G401 (cell line): ENCODE measurements at regions not wholly inside any gene's neighbourhood (a gene's known extent, or its start where the extent isn't known, plus 50 kb on each side); places are given as distances from the start of the nearest gene placed in this dataset.

Source experiments
- DNase-seq: peaks from one replicate; pipeline ENCODE4 v3.0.0-alpha.2; 2015; ENCODE audit warnings: low spot score
- in situ Hi-C: cut with HindIII; loops from 2 replicates; pipeline ENCODE4 v1.10.0; 2016; ENCODE audit warnings: low sequenced_read_pairs, mixed read lengths

GRCh38 chr3:103729547-103729946 lies 1294.7 kb downstream of the ZPLD1 start:
- in situ Hi-C loops: no loop called here
- DNase-seq: no peak

GRCh38 chr3:103730744-103731143 lies 1295.9 kb downstream of the ZPLD1 start:
- DNase-seq: no peak
- in situ Hi-C loops: no loop called here

GRCh38 chr3:103752986-103753385 lies 1318.2 kb downstream of the ZPLD1 start:
- DNase-seq: no peak
- in situ Hi-C loops: no loop called here

- in situ Hi-C loops: no loop called here
- no peak for DNase-seq
Measured at GRCh38 chr3:103767635-103768034, 1332.8 kb downstream of the ZPLD1 start.

- in situ Hi-C loops: no loop called here
- no peak for DNase-seq
Measured at GRCh38 chr3:103785017-103785416, 1350.2 kb downstream of the ZPLD1 start.

GRCh38 chr3:103785537-103785936 lies 1350.7 kb downstream of the ZPLD1 start:
- no peak for DNase-seq
- in situ Hi-C loops: no loop called here

DNA sequence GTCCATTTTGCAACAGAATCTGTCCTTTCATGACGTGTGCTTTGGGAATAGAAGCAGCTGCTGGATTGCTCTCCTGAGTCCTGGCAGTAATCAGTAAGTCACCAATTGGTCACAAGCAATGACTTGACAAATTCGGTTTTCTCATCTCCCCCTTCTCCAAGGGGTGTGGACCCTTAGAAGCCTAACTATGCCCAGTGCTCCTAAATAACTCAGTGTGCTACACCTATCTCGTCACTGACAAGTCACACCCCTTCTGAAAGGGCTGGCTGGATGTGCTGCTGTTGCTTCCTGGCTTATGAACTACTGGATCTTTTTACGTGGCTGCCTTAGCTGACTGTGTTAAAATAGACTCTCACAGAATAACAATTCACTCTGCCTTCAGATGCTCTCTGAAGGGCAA lies 1351.5 kb downstream of the ZPLD1 start:
- in situ Hi-C loops: no loop called here
- DNase-seq: no peak

DNA sequence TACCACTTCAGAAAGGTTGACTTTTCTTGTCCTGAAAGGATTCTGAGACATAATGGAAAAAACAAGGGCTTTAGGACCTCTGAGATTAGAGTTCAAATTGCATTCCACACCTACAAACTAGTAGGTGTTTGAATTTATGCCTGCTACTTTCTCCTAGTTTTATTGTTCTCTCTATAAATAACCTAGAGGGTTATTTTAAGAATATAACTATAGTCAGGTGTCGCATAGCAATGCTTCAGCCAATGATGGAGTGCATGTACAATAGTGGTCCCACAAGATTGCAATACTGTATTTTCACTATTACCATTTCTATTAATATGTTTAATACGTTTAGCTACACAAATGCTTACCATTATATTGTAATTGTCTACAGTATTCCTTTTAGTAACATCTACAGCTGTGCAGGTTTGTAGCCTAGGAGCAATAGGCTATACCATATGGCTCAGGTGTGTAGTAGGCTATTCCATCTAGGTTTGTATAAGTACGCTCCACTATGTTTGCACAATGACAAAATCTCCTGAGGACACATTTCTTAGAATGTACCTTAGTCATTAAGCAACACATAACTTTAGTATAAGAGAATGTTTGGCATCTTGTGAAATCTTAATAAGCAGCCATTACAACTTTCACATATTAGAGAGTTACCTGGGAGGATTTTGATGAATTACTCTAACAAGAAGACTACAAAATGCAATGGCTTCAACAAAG lies 1352.5 kb downstream of the ZPLD1 start:
- no peak for DNase-seq
- in situ Hi-C loops: no loop called here

DNA sequence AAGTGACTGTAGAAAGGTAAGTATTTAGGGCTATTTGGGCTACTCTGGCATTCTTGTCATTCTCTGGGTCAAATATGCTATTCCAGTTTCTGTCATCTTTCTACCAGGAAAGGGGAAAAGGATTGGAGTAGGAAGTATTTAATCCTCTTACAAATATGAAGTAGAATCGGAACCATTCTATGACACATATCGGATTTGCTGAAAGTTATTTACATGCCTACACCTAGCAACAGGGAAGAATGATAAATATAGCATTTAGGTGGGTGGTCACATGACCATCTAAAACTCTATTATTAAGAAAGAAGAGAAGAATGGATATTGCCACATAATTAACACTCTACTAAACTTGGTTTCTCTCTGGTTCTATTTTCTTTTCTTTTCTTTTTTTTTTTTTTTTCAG lies 1353.1 kb downstream of the ZPLD1 start:
- in situ Hi-C loops: no loop called here
- DNase-seq: no peak

DNA sequence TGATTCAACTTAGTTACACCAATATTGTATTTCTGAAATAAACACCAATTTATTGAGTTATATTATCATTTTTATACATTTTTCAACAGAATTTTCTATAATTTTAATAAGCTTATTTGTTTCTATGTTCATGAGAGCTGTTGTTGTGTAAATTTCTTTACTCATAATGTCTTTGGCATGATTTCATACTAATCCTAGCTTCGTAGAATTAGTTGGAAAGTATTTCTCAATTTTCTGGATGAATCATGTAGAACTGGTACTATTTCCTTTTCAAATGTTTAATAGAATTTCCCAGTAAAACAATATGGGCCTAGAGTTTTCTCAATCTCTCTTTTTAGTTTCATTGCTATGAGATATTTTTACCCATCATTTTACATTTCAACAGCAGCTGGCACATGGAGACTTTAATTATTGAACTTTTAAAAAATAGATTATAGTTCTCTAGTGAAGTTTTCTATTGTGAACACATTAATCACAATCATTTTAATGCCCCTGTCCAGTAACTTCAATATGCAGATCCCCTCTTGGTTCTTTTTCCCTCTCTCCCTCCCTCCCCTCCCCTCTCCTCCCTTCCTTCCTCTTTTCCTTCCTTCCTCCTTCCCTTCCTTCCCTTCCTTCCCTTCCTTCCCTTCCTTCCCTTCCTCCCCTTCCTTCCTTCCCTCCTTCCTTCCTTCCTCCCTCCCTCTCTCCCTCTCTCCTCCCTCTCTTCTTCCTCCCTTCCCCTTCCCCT lies 1357.1 kb downstream of the ZPLD1 start:
- no peak for DNase-seq
- in situ Hi-C loops: no loop called here

- in situ Hi-C loops: no loop called here
- peak; percentile 11 for DNase-seq
Measured at GRCh38 chr3:103794656-103795055, 1359.8 kb downstream of the ZPLD1 start.

GRCh38 chr3:103796068-103796467 lies 1361.3 kb downstream of the ZPLD1 start:
- in situ Hi-C loops: no loop called here
- no peak for DNase-seq

GRCh38 chr3:103803787-103804186 lies 1369.0 kb downstream of the ZPLD1 start:
- no peak for DNase-seq
- in situ Hi-C loops: no loop called here

DNA sequence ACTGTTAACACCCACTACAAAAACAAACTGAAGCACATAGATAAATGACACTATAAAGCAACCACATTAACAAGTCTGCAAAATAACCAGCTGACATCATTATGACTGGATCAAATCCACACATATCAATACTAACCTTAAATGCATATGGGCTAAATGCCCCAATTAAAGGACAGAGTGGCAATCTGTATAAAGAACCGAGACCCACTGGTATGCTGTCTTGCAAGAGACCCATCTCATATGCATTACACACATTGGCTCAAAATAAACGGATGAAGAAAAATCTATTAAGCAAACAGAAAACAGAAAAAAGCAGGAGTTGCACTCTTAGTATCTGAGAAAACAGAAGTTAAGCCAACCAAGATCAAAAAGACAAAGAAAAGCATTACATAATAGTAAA lies 1375.4 kb downstream of the ZPLD1 start:
- no peak for DNase-seq
- in situ Hi-C loops: no loop called here

DNA sequence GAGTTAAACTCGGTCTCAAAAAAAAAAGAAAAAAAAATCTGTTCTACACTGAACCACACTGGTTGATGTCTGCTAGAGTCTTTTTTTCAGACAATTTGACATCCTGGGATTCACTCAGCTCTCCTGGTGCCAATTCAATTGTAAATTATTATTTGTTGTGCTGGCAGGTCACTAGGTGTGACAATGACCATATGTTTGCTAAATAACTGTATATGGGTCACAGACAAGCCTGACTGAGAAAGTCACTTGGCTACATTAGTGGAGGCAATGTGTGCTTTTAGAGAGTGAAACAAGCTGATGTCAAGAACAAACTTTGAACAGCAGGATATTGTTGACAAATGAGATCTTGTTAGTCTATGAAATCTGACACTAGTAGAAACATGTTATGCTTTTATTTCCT lies 1379.1 kb downstream of the ZPLD1 start:
- in situ Hi-C loops: no loop called here
- DNase-seq: peak; percentile 68

DNA sequence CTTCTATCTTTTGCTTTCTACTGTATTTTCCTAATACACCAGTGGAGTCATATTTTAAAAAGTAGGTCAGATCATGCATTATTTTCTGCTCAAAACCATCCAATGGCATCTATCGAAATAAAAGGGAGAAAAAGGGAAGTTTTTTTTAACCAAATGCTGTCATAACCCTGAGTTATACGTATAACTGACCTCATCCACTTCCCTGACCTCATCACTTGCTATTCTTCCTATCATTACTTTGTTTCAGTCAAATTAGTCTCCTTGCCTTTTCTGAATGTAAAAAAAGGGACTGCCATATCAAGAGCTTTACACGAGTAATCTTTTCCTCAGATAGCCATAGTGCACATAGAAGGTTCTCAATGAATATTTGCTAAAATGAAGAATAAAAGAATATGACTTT lies 1383.6 kb downstream of the ZPLD1 start:
- in situ Hi-C loops: no loop called here

DNA sequence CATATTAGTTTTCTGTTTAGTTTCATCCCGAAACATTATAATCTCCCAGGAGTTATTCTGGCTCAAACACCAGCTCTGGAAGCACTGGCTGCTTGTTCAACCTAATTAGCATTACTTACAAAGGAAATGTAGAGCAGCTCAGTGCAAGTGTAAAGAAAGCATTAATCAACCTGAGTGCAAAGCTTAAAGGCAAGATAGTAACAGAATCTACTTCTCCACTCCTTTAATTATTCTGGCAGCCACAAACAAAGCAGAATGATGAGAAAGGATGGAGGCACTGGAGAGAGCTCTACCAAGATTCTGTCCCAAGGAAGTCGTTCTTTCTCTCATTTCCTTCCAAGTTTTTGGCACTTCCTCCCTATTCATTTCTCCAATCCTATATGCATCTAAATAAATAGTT lies 1384.0 kb downstream of the ZPLD1 start:
- no peak for DNase-seq

More for the DNA sequence above, 1383.6 kb downstream of the ZPLD1 start:
- DNase-seq: no peak

DNA sequence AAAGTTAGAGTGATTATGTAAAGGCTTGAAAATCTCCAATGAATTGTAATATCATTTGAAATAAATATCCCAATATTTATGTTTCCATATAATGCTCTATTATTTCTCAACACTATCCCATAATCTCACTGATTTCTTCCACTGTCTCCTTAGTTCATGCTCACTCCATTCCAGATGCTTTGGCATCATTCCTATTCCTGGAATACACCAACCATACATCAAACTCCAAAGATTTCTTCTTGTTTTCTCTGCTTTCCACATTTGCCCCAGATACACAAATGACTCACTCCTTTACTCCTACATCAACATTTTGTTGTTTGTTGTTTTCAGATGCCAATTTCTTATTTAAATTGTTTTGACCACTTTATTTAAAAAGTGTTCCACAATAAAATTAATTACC lies 1390.8 kb downstream of the ZPLD1 start:
- in situ Hi-C loops: no loop called here
- DNase-seq: no peak

More for the DNA sequence above, 1384.0 kb downstream of the ZPLD1 start:
- in situ Hi-C loops: no loop called here

- in situ Hi-C loops: no loop called here
- no peak for DNase-seq
Measured at GRCh38 chr3:103829723-103830326, 1395.0 kb downstream of the ZPLD1 start.
